Neural crest cell (in vitro differentiated cells): ENCODE measurements at regions not wholly inside any gene's neighbourhood (a gene's known extent, or its start where the extent isn't known, plus 50 kb on each side); places are given as distances from the start of the nearest gene placed in this dataset.
A peak's percentile ranks its signal among the peaks of the same experiment; 100 is the strongest.

Source experiments
- DNase-seq: peaks from one replicate; pipeline ENCODE4 v3.0.0; 2021; ENCODE audit warnings: low read depth, mixed read lengths, low spot score
- H3K27ac Mint-ChIP-seq: one replicate; pipeline ENCODE4 v1.8.0; 2021; ENCODE audit warnings: mild to moderate bottlenecking, mixed read lengths; ENCODE audit not compliant: unreplicated experiment
- H3K27me3 Mint-ChIP-seq: 2 replicates; pipeline ENCODE4 v1.8.0; 2021; ENCODE audit warnings: low read depth, mild to moderate bottlenecking, mixed read lengths
- H3K36me3 Mint-ChIP-seq: 2 replicates; pipeline ENCODE4 v1.8.0; 2021; ENCODE audit warnings: low read depth, mild to moderate bottlenecking, mixed read lengths
- H3K4me1 Mint-ChIP-seq: 2 replicates; pipeline ENCODE4 v1.8.0; 2021; ENCODE audit warnings: mixed read lengths
- H3K4me3 Mint-ChIP-seq: one replicate; pipeline ENCODE4 v1.8.0; 2021; ENCODE audit warnings: mild to moderate bottlenecking, mixed read lengths
- H3K9me3 Mint-ChIP-seq: 2 replicates; pipeline ENCODE4 v1.8.0; 2021; ENCODE audit warnings: mixed read lengths
- TF ChIP-seq, protein P1 (sequence below): fragments of 200-600 bp; sonication (generic); conservative IDR thresholded peaks from 2 replicates; pipeline ENCODE4 v1.5.0; 2021; ENCODE audit warnings: antibody characterized with exemption, mild to moderate bottlenecking

DNA sequence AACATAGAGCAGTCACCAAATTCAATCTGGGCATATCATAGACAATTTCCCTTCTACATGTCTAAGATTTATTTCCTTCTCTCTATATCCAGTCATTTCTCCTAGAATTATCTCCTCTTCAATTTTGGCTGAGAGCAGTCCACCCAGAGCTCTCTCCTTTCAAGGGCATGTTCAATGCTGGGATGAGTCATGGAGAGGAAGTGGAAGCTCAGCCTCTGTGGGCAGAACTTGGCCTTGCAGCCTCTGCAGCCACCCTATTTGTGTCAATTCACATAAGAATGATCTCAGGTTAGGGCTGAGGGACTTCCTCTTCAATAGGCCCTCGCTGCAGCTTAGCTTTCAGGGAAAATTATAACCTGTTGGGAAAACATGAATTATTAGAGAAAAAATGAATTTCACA is 560.8 kb downstream of the POM121L12 start:
- TF ChIP-seq, protein P1, sequence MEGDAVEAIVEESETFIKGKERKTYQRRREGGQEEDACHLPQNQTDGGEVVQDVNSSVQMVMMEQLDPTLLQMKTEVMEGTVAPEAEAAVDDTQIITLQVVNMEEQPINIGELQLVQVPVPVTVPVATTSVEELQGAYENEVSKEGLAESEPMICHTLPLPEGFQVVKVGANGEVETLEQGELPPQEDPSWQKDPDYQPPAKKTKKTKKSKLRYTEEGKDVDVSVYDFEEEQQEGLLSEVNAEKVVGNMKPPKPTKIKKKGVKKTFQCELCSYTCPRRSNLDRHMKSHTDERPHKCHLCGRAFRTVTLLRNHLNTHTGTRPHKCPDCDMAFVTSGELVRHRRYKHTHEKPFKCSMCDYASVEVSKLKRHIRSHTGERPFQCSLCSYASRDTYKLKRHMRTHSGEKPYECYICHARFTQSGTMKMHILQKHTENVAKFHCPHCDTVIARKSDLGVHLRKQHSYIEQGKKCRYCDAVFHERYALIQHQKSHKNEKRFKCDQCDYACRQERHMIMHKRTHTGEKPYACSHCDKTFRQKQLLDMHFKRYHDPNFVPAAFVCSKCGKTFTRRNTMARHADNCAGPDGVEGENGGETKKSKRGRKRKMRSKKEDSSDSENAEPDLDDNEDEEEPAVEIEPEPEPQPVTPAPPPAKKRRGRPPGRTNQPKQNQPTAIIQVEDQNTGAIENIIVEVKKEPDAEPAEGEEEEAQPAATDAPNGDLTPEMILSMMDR, result no peak
- no peaks in the 10 kb centered on the region for H3K4me1 Mint-ChIP-seq
- H3K27ac Mint-ChIP-seq, result no peak overlapping the region
- H3K27me3 Mint-ChIP-seq, result no peaks in the 10 kb centered on the region
- H3K4me3 Mint-ChIP-seq, result no peak overlapping the region
- H3K9me3 Mint-ChIP-seq, result no peaks in the 10 kb centered on the region
- no peak for DNase-seq
- no peaks in the 10 kb centered on the region for H3K36me3 Mint-ChIP-seq

DNA sequence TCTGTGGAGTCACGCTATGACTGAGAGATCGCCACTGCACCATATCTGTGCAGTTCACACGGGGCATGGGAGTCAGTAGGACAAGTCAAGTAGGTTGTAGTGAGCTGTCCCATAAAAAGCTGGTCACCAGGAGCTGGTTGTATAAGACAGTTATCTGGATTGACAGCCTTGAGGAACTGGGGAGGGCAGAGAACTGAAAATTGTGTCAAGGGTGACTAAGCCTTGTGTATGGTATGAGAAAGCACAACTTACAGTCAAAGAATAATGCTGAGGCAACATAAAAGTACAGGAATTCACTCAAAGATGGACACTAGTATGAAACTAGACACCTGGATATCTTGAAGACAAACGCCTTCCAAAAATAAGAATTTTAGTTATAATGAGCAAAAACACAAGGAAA is 564.9 kb downstream of the POM121L12 start:
- Mint-ChIP-seq H3K9me3 (no peaks in the 10 kb centered on the region), H3K27me3 (no peaks in the 10 kb centered on the region), H3K4me1 (no peaks in the 10 kb centered on the region), H3K27ac (no peak overlapping the region), H3K4me3 (no peak overlapping the region), H3K36me3 (no peaks in the 10 kb centered on the region)
- no peak for DNase-seq
- TF ChIP-seq, protein P1, result no peak

DNA sequence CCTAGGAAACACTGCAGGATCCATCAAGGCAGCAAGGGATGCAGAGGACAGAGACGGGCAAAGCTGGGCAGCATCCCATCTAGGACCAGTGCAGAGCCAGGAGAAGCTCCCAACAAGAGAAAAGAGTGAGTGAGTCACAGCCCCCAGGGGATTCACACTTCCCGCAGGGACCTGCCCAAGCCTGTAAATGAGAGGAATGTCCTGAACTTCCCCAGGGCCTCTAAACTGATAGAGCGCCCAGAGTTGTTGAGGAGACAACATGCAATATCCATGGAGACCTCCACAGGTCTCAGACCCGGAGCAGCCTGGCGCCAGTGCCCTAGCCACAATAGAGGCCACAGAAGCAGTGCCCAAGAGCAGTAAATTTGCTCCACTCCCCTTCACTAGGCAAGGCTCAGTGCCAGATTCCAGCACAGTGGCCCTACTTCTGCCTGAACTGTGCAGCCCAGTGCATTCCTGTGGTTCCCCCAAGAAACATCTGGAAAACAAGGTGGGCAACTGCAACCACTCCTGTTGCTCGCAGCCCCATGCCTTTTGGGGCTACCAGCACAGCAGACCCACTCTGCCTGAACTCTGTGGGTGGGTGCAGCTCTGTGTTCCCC is 567.5 kb downstream of the POM121L12 start:
- Mint-ChIP-seq H3K4me1 (no peaks in the 10 kb centered on the region), H3K27ac (no peak overlapping the region), H3K9me3 (no peaks in the 10 kb centered on the region), H3K36me3 (no peaks in the 10 kb centered on the region), H3K4me3 (no peak overlapping the region), H3K27me3 (no peaks in the 10 kb centered on the region)
- DNase-seq, result no peak
- TF ChIP-seq, protein P1, result no peak

DNA sequence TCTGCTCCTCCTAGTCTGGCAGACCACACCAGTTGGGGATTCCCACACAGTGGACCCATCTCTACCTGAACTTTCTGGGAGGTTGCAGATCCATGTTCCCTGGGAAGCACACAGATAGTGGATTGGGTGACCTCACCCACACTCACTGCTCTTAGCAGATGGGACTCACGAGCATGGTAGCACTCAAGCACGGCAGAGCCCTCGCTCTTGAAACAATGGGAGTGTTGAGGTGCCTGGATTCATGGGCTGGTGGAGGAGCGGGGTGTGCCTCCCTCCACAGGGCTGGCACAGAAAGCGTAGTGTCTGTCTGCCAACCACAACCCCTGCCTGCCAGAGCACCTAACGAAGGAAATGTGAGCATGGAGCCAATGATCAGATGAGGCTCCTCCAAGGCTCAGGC is 568.0 kb downstream of the POM121L12 start:
- peak overlapping the region; percentile 43 for H3K27ac Mint-ChIP-seq
- H3K4me1 Mint-ChIP-seq, result no peaks in the 10 kb centered on the region
- DNase-seq, result no peak
- H3K4me3 Mint-ChIP-seq, result no peak overlapping the region
- TF ChIP-seq, protein P1, result no peak
- H3K36me3 Mint-ChIP-seq, result no peaks in the 10 kb centered on the region
- H3K27me3 Mint-ChIP-seq, result no peaks in the 10 kb centered on the region
- H3K9me3 Mint-ChIP-seq, result no peaks in the 10 kb centered on the region

DNA sequence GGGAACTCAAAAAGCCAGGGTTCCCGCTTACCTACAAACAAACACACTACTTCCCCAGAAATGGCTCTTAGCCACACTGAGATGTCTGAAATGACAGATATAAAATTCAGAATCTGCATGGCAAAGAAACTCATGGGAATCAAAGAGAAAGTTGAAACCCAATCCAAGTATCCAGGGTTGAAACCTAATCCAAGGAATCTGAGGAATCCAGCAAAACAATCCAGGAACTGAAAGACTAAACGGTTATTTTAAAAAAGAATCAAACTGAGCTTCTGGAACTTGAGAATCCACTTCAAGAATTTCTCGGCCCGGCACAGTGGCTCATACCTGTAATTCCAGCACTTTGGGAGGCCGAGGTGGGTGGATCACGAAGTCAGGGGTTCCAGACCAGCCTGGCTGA is 568.8 kb downstream of the POM121L12 start:
- no peaks in the 10 kb centered on the region for H3K9me3 Mint-ChIP-seq
- TF ChIP-seq, protein P1, result no peak
- DNase-seq, result no peak
- H3K27ac Mint-ChIP-seq, result no peak overlapping the region
- H3K27me3 Mint-ChIP-seq, result no peaks in the 10 kb centered on the region
- no peaks in the 10 kb centered on the region for H3K36me3 Mint-ChIP-seq
- no peak overlapping the region for H3K4me3 Mint-ChIP-seq
- no peaks in the 10 kb centered on the region for H3K4me1 Mint-ChIP-seq
